Coronary artery (tissue), 2 donors: ENCODE measurements at regions not wholly inside any gene's neighbourhood (a gene's known extent, or its start where the extent isn't known, plus 50 kb on each side); places are given as distances from the start of the nearest gene placed in this dataset.
"Not testable (repeated sequence)": the region's sequence is repeated elsewhere in the genome, so short reads cannot be mapped to it uniquely, and the experiment has no call there.

Source experiments
- DNase-seq: peaks from one replicate; pipeline ENCODE4 v3.0.0-alpha.2; 2017; ENCODE audit warnings: low spot score
- H3K27ac ChIP-seq, 2 donors: fragments of 200-600 bp; sonication (generic); one replicate each; pipeline ENCODE4 v1.5.1; 2016 to 2019
- H3K4me3 ChIP-seq: fragments of 200-600 bp; sonication (generic); 2 replicates; pipeline ENCODE4 v1.5.1; 2016; ENCODE audit warnings: mild to moderate bottlenecking, moderate library complexity
- TF ChIP-seq, protein P1 (sequence below): fragments of 200-600 bp; sonication (generic); IDR thresholded peaks from one replicate; pipeline ENCODE4 v1.5.1; 2019; ENCODE audit warnings: antibody characterized with exemption

DNA sequence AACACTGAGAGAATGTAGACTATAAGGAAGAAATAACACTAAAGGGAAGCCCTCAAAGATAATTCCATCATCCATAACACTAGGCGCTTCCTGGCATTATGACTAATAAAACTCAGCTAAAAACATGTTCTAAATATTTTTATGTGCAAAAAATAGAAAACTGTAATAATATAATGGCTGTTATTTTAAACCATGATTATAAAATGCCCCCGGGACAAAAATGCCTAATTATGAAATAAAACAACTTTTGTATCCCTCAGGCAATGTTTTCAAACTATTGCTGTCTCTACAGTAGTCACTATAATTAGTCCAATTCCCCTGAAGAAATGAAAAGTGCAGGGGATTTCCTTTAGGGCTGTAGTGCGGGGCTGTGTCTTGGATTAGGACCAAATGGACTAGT lies 242.4 kb downstream of the RNF144B start:
- TF ChIP-seq, protein P1, sequence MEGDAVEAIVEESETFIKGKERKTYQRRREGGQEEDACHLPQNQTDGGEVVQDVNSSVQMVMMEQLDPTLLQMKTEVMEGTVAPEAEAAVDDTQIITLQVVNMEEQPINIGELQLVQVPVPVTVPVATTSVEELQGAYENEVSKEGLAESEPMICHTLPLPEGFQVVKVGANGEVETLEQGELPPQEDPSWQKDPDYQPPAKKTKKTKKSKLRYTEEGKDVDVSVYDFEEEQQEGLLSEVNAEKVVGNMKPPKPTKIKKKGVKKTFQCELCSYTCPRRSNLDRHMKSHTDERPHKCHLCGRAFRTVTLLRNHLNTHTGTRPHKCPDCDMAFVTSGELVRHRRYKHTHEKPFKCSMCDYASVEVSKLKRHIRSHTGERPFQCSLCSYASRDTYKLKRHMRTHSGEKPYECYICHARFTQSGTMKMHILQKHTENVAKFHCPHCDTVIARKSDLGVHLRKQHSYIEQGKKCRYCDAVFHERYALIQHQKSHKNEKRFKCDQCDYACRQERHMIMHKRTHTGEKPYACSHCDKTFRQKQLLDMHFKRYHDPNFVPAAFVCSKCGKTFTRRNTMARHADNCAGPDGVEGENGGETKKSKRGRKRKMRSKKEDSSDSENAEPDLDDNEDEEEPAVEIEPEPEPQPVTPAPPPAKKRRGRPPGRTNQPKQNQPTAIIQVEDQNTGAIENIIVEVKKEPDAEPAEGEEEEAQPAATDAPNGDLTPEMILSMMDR: no peak
- Histone ChIP-seq H3K27ac (no peak overlapping the region), H3K4me3 (no peak overlapping the region)
- no peak for DNase-seq

DNA sequence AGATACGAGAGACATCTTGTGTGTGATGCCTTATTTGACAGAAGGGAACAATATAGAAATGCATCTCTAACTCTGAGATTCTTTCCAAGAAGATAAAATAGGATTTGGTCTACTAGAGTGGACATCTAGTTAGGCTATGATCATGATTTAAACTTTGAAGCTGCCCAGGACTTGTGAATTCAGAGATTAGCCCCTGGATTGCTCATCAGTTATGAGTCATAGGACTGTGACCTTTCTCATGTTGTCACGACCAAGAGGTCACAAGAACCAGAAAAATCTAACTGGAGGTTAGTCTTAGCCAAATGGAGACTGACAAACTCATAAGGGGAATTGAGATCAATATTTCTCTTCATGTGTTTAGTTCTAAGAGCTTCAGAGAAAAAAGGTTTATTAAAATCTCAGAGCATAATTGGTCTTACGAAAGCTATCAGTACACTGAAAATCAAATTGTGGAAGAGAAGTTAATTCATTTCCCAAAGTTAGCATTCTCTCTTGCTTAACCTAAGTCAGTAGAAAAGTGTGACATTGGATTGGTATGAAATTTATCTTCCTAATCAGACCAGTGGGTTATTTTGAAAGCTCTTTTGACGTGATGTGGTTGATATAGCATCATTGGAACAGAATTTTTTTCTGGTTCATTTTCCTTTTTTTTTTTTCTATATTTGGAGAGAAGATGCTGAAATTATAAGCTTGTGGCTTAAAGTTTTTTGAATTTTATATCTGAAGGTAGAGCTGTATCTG lies 245.7 kb downstream of the RNF144B start:
- TF ChIP-seq, protein P1: no peak
- Histone ChIP-seq H3K27ac (no peak overlapping the region), H3K4me3 (no peak overlapping the region)
- DNase-seq: no peak

DNA sequence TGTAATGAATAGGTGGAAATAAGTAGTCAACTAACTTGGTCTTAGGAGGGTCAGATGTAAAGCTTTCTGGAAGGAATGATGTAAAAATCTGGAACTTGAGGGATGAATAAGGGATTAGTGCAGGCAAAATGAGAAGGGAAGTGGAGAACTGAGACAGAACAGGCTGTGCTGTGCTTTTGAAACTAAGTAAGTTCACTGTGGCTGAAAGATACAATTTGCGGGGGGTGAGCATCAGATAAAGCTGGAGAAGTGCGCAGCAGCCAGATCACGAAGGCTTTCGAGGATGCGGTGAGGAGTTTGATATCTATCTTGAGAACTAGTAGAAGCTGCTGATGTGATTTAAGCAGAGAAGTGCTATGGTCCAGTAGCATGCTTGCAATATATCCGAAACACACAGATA lies 247.8 kb downstream of the RNF144B start:
- no peak overlapping the region for H3K27ac ChIP-seq
- no peak overlapping the region for H3K4me3 ChIP-seq
- DNase-seq: no peak
- TF ChIP-seq, protein P1: no peak

DNA sequence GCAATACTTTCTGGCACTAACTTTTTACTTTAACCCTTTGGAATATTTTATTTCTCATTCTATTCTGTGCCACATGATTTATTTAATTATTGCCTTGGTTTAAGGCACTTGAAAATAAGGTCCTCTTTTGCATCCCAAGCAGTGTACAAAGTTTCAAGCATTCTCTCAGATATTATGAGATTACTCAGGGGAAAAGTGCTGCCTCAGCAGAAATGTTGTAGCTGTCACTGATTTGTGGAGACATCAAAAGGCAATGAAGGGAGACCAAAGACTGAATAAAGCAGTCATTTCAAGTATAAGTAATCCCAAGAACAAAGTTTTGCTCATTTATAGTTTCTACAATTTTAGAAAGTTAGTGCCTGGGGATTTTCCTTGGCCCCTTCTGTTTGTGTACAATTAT lies 253.0 kb downstream of the RNF144B start:
- DNase-seq: no peak
- TF ChIP-seq, protein P1: no peak
- no peak overlapping the region for H3K27ac ChIP-seq
- H3K4me3 ChIP-seq: no peak overlapping the region

DNA sequence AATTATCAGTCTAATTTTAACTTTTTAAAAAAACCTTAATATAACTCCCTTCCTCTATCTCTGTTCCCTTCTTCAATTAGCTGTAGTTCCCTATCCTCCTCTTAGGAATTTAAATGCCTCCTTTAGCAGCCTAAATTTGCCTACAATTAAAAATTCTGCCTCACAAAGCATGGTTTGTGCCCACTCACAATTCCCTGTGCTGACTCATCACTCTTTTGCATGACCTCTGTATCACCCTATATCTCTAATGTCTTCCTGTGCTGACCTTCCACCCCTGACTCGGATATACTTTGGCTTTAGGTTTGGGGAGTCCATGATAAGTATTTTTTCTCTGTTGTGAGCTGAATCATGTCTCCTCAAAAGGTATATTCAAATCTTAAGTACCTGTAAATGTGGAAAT lies 253.6 kb downstream of the RNF144B start:
- Histone ChIP-seq H3K27ac (no peak overlapping the region), H3K4me3 (no peak overlapping the region)
- DNase-seq: no peak
- TF ChIP-seq, protein P1: no peak

DNA sequence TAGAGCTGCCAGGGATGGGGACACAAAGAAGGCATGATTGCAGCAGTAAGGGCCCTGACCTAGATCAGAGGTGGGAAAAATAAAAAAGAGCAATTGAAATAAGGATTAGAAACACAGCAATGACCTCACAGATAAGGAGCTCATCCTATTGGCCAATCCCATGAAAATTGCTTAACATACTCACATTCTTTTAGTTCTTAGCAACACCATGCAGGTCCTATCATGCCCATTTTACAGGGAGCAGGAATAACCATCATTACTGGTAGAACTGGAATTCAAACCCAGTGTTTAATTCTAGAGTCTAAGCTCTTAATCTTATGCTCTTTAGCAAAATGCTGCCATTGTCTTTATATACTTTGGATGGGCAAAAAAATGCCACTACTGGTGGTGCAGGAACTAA lies 267.7 kb downstream of the RNF144B start:
- Histone ChIP-seq H3K27ac (no peak overlapping the region), H3K4me3 (no peak overlapping the region)
- TF ChIP-seq, protein P1: no peak
- no peak for DNase-seq

DNA sequence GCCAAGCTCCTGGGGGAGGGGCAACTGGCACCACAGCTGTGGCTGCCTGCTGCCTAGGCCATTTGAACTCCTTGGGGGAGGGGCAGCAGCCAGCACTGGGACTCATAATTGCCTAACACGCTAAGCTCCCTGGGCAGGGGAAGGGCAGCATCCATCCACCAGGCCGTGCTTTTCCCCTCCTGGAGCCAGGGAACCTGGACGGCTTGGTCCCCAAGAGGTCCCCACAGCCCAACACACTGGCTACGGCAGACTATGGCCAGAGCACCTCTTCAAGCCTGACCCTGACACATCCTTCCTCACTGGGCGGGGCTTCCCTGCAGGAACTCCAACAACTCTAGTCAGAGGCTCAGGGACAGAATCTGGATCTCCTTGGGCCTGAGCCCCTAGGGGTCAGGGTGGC lies 269.4 kb downstream of the RNF144B start:
- no peak for DNase-seq
- H3K4me3 ChIP-seq: no peak overlapping the region
- no peak overlapping the region for H3K27ac ChIP-seq
- TF ChIP-seq, protein P1: no peak

DNA sequence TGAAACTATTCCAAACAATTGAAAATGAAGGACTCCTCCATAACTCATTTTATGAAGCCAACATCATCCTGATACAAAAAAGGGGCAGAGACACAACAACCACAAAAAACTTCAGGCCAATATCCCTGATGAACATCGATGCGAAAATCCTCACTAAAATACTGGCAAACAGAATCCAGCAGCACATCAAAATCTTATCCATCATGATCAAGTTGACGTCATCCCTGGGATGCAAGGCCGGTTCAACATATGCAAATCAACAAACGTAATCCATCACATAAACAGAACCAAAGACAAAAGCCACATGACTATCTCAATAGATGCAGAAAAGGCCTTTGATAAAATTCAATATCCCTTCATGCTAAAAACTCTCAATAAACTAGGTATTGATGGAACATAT lies 272.8 kb downstream of the RNF144B start:
- H3K4me3 ChIP-seq, H3K27ac ChIP-seq, DNase-seq: not testable (repeated sequence)
